GM18511 (cell line): ENCODE measurements at regions not wholly inside any gene's neighbourhood (a gene's known extent, or its start where the extent isn't known, plus 50 kb on each side); places are given as distances from the start of the nearest gene placed in this dataset.
"Not testable (repeated sequence)": the region's sequence is repeated elsewhere in the genome, so short reads cannot be mapped to it uniquely, and the experiment has no call there.

Source experiments
- ATAC-seq: cut with Tn5 transposase; IDR thresholded peaks from one replicate; pipeline ENCODE4 v1.9.1; 2021; ENCODE audit warnings: mild to moderate bottlenecking, moderate library complexity; ENCODE audit not compliant: unreplicated experiment

DNA sequence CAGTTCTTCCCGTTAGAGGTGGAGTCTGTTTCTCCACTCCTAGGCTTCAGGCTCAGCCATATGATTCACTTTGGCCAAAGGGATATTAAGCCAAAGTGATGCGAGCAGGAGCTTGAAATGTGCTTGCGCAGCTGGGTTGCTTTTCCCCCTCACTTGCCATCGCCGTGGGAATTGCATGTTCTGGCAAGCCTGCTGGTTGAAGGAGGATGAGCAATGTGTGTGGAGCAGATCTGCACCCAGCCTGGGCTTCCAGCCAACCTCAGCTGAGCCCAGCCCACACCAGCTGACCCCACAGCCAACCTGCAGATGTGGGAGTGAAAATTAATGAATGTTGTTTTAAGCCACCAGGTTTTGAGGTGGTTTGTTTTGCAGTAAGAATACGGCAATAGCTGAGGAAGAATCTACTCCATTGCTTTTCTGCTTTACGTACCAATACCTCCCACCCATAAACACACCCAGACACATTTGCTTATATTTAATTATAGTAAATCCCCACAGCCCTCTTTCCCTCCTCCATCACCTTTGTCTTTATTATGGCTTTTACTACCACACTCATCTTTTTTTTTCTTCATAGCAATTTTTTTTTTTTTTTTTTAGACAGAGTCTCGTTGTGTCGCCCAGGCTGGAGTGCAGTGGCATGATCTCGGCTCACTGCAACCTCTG lies 132.8 kb upstream of the FUNDC1 start:
- ATAC-seq, result no peak

GRCh38 chrX:44674906-44675305 lies 132.2 kb upstream of the FUNDC1 start:
- ATAC-seq, result no peak

GRCh38 chrX:44669626-44670025 lies 127.0 kb upstream of the FUNDC1 start:
- ATAC-seq, result no peak

DNA sequence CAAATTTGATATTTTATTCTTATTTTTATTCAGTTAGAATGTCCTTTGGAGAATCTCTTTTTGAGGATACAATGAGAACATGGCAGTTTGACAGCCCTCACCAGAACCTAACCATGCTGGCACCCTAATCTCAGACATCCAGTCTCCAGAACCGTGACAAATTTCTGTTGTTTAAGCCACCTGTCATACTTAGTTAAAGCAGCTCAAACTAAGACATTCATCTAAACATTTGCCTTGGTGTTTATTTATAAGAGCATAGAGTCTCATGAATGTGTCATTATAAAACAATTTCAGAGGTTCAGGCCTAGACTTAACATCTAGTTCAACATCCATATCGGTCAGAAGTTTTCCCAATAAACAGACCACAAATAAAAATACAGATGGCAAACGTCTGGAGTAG lies 125.1 kb upstream of the FUNDC1 start:
- no peak for ATAC-seq

DNA sequence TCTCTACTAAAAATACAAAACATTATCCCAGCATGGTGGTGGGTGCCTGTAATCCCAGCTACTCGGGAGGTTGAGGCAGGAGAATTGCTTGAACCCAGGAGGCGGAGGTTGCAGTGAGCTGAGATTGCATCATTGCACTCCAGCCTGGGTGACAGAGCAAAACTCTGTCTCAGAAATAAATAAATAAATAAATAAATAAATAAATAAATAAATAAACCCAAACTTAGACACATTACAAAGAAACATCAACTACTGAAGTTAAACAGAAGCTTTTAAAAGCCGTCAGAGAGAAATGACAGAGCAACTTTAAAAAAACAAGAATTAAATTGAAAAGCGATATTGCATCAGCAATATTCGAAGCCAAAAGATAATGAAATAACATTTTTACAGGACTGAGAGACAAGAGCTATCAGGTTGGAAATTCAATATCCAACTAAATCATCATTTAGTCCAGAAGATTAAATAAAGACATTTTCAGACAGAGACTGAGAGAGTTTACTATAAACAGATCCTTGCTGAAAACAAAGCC lies 115.1 kb upstream of the FUNDC1 start:
- ATAC-seq, result not testable (repeated sequence)

GRCh38 chrX:44651358-44651757 lies 108.7 kb upstream of the FUNDC1 start:
- ATAC-seq, result no peak

- no peak for ATAC-seq
These were observed 101.1 kb upstream of the FUNDC1 start for GRCh38 chrX:44643723-44644122.

GRCh38 chrX:44637282-44637681 lies 94.6 kb upstream of the FUNDC1 start:
- no peak for ATAC-seq

GRCh38 chrX:44621078-44621477 lies 78.4 kb upstream of the FUNDC1 start:
- no peak for ATAC-seq

DNA sequence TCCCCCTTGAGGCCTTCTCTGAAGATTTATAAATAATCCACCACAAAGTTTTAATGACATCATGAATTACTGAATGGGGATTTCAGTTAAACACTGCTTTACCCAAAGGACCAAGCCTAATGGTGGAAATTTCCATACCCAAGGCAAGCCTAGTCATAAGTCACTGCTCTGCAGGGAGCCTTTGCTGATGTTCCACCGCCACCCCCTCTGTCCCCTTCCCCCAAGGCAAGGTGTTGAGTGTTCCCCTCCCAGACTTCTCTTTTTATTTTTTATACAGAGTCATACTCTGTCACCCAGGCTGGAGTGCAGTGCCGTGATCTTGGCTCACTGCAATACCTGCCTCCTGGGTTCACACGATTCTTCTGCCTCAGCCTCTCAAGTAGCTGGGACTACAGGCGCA lies 76.4 kb upstream of the FUNDC1 start:
- no peak for ATAC-seq

- peak; percentile 98 for ATAC-seq
These were observed 53.6 kb upstream of the FUNDC1 start for GRCh38 chrX:44596277-44596676.
